ENCODE measurements at regions not wholly inside any gene's neighbourhood (a gene's known extent, or its start where the extent isn't known, plus 50 kb on each side); places are given as distances from the start of the nearest gene placed in this dataset.
"Not testable (repeated sequence)": the region's sequence is repeated elsewhere in the genome, so short reads cannot be mapped to it uniquely, and the experiment has no call there.

DNA sequence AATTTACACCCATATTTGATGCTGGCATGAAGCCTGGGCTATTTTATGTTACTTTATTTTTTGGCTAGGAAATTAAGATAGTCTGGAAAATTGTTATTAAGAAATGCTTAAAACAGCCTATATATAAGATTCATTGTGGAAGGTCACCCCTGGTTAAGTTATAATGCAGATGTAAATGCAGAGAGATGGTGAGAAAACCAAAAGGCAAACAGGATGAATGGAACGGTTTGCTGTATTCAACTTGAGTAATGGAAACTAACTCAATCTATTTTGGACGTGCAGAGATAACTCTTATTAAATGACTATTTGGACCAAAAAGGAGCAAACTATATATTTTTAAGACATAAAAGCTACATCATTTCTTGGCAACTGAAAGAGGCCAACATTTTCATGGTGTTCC lies 446.3 kb upstream of the FRG1 start:
- no peak for DNase-seq

GRCh38 chr4:189497516-189497915 lies 443.2 kb upstream of the FRG1 start:
- no peak for DNase-seq

DNA sequence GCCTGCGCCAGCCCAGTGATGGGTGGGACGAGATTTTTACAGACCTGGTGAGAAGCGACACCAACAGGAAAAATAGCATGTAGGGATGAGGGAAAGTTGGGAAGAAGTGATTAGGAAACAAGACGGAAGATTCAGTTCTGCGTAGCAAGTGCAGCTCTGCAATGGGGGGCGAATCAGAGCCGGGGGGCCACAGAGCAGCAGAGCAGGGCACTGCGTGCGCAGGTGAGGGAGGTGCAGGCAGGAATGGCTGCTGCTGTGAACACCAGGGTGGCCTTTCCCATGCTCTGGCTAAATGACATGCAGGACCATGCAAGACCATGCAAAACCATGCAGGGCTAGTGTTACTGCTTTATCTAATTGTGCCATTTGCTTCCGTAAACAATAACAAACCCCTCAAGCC lies 442.7 kb upstream of the FRG1 start:
- DNase-seq = no peak

DNA sequence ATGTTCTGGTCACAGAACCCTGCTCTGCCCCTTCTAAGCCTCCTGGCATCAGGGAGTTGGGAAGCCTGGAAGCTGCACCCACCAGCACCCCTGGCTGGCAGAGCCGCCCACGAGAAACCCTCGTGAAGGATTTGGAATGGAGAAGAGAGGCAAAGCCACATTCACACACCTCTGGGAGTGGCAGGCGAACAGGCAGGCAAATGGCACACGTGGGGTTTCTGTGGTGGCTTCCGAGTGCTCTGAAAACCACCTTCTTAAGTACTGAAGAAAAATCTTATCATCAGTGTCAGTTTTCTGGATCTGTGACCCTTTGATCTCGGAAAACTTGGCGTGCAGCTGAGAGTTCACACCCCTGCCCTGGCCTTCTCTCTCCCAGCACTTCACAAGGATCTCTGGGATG lies 442.2 kb upstream of the FRG1 start:
- DNase-seq = no peak

DNA sequence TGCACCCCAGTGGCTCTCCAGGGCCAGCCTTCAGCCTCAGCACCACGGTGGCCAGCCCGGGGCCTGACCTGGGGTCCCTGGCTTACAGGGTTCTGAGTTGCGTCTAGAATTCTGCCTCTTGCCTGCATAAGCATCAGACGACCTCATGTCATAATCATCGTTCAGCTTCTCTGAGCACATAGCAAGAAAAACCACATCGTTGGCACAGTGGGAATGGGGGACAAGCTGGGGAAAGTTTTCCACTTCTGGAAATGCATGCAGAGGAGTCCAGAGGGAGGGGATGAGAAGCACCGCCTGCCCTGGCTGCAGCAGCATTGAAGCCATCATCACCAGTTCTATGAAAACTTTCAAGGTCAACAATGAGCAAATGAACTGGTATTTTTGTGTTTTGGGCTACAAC lies 441.0 kb upstream of the FRG1 start:
- no peak for DNase-seq

DNA sequence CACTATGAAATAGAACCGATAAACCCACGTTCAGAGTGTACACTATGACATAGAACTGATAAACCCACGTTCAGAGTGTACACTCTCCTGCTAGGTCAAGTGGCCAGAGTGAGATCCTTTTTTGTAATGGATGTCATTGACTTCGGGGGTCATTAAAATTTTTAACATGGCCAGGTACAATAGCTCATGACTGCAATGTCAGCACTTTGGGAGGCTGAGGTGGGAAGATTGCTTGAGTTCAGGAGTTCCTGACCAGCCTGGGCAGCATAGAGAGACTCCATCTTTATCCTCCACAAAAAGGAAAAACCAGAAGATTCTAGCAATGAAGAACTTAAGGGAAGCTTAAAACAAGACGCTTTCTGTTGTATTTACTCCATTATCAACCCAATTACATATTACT lies 439.7 kb upstream of the FRG1 start:
- no peak for DNase-seq

- no peak for DNase-seq
Measured at GRCh38 chr4:189502841-189503435, 437.7 kb upstream of the FRG1 start.

DNA sequence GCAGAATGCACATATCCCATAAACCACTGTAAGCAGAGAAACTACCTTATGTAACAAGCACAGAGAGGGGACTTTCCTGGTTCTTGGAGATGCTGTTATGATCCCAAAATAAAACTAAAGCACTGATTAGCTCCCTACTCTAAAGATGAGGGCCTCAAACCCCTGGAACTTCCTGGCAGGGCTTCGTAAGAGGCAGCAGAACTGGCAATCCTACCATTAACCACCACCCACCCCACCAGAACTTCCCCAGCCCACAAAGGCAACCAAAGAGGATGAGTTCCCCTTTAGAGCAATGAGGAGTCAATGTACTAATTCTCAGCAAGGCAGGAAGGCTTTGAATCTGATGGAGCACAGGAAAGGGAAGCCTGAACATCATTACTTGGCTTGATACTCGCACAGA lies 436.5 kb upstream of the FRG1 start:
- no peak for DNase-seq

- DNase-seq = no peak
Measured at GRCh38 chr4:189505380-189505779, 435.3 kb upstream of the FRG1 start.

- DNase-seq = no peak
Measured at GRCh38 chr4:189506080-189506479, 434.6 kb upstream of the FRG1 start.

GRCh38 chr4:189507060-189507459 lies 433.6 kb upstream of the FRG1 start:
- DNase-seq = no peak

- DNase-seq = no peak
Measured at GRCh38 chr4:189510601-189511000, 430.1 kb upstream of the FRG1 start.

DNA sequence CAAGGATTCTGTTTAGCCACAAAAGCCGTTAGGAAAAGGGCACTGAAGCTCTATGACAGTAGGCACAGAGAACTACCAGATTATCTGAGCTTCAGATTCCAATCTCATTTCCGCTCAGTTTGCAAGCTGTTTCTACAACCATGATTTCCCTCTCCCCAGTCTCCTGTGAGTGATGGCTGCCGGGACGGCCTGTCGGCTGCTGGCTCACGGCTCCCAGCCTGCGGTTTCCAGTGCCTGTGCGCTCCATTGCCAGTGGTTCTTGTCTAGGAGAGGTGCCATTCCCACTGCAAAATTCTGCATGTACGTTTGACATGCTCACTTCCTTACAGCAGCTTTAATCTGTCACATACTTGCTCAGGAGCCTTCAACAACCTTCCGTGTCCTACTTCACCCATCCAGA lies 429.1 kb upstream of the FRG1 start:
- DNase-seq = no peak

DNA sequence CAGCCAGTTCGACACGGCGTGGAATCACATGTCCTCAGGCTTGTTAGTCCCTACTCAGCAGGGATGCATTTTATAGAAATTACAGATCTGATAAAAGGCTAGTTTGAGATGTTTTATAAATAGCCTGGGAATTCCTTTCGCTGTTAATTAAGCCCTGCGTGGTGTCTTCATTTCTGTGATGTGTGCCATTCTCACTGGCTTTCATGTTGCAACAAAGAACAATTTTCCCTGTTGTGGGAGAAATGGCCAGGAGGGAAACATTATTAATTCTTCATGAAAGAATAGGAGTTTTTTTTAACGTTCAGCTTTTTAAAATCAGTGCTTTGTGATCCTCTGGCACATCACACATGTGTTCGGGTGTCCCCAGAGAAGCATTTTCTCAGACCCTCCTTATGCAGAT lies 427.3 kb upstream of the FRG1 start:
- DNase-seq = no peak

GRCh38 chr4:189514209-189514608 lies 426.5 kb upstream of the FRG1 start:
- no peak for DNase-seq

DNA sequence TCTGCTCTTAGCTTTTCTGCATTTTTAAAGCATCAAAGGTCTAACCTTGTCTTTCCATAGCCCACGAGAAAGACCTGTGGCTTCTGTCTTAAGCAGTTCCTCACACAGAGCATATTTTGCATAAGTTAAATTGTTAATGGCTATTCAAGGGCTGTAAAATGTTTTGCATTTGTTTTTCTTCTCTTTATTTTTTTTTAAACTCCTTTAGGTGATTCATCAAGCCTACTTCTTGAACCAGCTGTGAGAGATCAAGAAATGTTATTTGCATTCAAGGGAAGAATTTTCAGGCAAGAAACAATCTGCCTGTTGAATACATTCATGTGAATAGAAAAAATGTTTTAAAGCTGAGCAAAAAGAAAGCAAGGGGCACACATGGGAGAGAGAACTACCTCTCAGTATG lies 423.8 kb upstream of the FRG1 start:
- DNase-seq = no peak

GRCh38 chr4:189519186-189519585 lies 421.5 kb upstream of the FRG1 start:
- DNase-seq = no peak

GRCh38 chr4:189525304-189525703 lies 415.4 kb upstream of the FRG1 start:
- no peak for DNase-seq

DNA sequence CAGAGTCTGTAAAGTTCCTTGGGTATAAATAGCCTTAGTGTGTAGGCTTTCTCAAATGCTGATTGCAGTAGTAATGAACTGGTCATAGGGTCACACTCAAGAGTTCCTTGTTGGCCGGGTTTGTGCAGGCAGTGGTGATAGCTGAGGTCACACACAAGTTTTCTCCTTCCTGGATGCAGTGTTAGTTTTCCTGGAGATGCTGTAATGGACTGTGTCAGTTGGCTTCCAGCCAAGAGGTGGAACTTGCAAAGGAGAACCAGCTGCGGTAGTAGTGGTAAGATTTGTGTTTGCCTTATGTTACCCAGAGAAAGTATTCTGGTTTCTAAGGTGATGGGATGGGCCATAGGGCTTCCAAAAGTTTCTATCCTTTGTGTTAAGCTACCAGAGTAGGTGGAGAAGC lies 409.8 kb upstream of the FRG1 start:
- DNase-seq = no peak

DNA sequence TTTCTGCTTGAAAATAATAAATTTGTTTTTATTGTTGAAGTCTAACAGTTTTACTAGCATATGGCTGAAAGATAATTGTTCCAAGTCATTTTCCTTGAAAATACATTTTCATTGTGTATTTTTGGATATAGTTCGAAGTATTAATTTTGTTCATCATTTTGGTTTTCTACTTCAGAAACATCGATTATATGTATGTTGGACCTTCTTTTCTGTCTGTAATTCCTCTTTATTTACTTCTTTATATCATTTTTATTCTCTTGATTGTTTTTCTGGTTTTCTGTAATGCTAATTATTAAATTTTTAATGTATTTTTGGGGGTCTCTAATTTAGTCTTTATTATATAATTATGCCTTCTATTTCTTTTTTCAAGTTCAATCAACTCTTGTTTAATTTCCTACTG lies 407.1 kb upstream of the FRG1 start:
- no peak for DNase-seq

GRCh38 chr4:189547559-189547958 lies 393.1 kb upstream of the FRG1 start:
- DNase-seq = no peak

DNA sequence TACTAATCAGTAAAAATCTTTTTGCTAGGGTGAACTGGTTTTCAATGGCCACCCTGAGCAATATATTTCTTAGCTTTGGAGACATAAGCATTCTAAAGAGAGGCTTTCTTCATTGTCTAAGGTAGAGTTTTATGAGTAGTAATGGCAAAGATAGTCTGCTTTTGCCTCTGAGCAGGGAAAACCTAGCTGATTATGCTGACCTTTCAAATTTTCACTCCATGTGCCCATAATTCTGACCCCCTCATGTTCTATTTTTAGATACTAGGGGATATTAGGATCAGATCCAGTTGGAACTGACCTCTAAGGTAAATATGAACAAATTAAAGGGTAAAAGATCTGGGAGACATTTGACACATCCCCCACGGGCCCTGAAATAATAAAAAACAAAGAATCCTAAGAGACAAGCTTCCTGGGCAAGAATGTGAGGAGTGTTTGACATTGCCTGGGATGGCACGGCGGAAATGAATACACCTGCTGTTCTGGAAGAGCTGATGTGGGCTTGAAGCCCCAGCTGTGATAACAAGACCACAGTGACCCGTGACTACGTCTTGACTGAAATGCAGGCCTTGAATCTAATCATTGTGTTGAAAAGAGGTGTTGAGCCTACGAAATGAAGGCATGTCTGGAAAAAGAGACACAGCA lies 392.1 kb upstream of the FRG1 start:
- no peak for DNase-seq

- not testable (repeated sequence) for DNase-seq
Measured at GRCh38 chr4:189551931-189552670, 388.6 kb upstream of the FRG1 start.

GRCh38 chr4:189560605-189561004 lies 380.1 kb upstream of the FRG1 start:
- not testable (repeated sequence) for DNase-seq

DNA sequence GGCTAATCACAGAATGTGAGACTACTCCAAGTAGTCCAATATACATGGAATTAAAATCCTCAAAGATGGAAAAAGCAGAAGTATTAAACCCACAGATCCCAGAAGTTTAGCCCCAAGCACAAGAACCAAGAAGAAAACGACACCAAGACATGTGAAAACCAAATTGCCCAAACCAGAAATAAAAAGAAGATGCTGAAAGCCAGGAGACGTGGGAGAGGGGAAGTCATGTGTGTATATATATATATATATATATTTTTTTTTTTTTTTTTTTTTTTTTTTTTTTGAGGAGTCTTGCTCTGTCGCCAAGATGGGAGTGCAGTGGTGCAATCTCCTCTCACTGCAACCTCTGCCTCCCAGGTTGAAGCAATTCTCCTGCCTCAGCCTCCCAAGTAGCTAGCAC lies 376.9 kb upstream of the FRG1 start:
- not testable (repeated sequence) for DNase-seq
